Smooth muscle cell (in vitro differentiated cells): ENCODE measurements at regions not wholly inside any gene's neighbourhood (a gene's known extent, or its start where the extent isn't known, plus 50 kb on each side); places are given as distances from the start of the nearest gene placed in this dataset.

Experiments
- DNase-seq: peaks from one replicate; lab custom pipeline; 2025; ENCODE audit not compliant: unreplicated experiment; lab: John Stamatoyannopoulos, UW
- H2AFZ ChIP-seq: fragments of 200-600 bp; sonication (generic); 2 replicates; pipeline ENCODE4 v1.6.0; 2016; ENCODE audit warnings: antibody characterized with exemption, low read depth, mild to moderate bottlenecking
- H3F3A ChIP-seq: fragments of 200-600 bp; sonication (generic); 2 replicates; pipeline ENCODE4 v1.6.0; 2017; ENCODE audit warnings: antibody characterized with exemption, low read depth
- H3K27ac ChIP-seq: fragments of 200-600 bp; sonication (generic); 2 replicates; pipeline ENCODE4 v1.5.1; 2016; ENCODE audit warnings: low read depth, mild to moderate bottlenecking
- H3K27me3 ChIP-seq: fragments of 200-600 bp; sonication (generic); 2 replicates; pipeline ENCODE4 v1.6.1; 2016; ENCODE audit warnings: low read depth, mild to moderate bottlenecking
- H3K36me3 ChIP-seq: fragments of 200-600 bp; sonication (generic); 2 replicates; pipeline ENCODE4 v1.5.1; 2016; ENCODE audit warnings: low read depth
- H3K4me1 ChIP-seq: fragments of 200-600 bp; sonication (generic); 2 replicates; pipeline ENCODE4 v1.5.1; 2016; ENCODE audit warnings: low read depth
- H3K4me2 ChIP-seq: fragments of 200-600 bp; sonication (generic); 2 replicates; pipeline ENCODE4 v1.6.0; 2016; ENCODE audit warnings: mild to moderate bottlenecking
- H3K4me3 ChIP-seq: fragments of 200-600 bp; sonication (generic); 2 replicates; pipeline ENCODE4 v1.5.1; 2016; ENCODE audit warnings: mild to moderate bottlenecking
- H3K79me2 ChIP-seq: fragments of 200-600 bp; sonication (generic); 2 replicates; pipeline ENCODE4 v1.6.0; 2016; ENCODE audit warnings: low read depth, mild to moderate bottlenecking
- H3K9ac ChIP-seq: fragments of 200-600 bp; sonication (generic); 2 replicates; pipeline ENCODE4 v1.6.0; 2016; ENCODE audit warnings: low read depth
- H3K9me3 ChIP-seq: fragments of 200-600 bp; sonication (generic); replicated peaks from 2 replicates; pipeline ENCODE4 v1.5.1; 2016; ENCODE audit warnings: low read depth
- H4K20me1 ChIP-seq: fragments of 200-600 bp; sonication (generic); 2 replicates; pipeline ENCODE4 v1.6.0; 2016; ENCODE audit warnings: low read depth
- CTCF ChIP-seq: fragments of 200-600 bp; sonication (generic); IDR thresholded peaks from 2 replicates; pipeline ENCODE4 v1.5.1; 2017; ENCODE audit warnings: borderline replicate concordance, mild to moderate bottlenecking, antibody characterized with exemption; ENCODE audit not compliant: insufficient read depth, poor library complexity, severe bottlenecking
- WGBS: methylation state at CpG from one replicate; pipeline ENCODE4 v1.1.7; 2016; ENCODE audit warnings: low lambda C conversion rate; 5-methylcytosine and 5-hydroxymethylcytosine counted together

DNA sequence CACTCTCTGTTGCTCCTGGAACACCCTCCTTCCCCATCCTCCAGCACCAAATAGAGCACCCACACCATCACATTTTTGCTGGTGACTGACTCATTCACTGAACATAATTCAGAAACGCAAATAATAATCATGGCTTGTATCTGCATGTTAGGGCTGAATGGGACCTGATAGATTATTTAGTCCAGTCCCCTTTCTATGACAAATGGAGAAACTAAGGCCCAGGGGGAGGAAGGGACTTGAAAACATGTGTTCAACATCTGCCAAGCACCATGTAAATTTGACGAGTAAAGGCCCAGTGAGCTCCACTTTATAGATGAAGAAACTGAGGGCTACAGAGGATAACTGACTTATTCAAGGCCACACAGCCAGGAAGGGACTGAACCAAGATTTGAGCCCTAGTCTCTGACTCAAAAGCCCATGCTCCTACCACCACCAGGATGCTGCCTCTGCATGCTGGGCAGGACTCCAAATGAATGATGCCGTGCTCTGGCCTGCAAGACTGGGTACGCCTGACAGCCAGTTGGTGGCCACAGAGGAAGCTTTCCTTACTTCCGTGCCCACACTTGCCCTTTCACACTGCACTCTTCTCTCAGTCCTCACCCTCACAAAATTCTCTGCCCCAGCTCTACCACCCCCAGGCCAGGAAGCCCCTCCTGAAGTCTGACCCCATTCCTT is 133.3 kb upstream of the PJA1 start:
- H3K27ac ChIP-seq: no peak overlapping the region
- H3K79me2 ChIP-seq: no peaks in the 10 kb centered on the region
- H3K4me2 ChIP-seq: no peak overlapping the region
- H3K27me3 ChIP-seq: no peaks in the 10 kb centered on the region
- H3K36me3 ChIP-seq: no peaks in the 10 kb centered on the region
- H2AFZ ChIP-seq: no peak overlapping the region
- no peaks in the 10 kb centered on the region for H3F3A ChIP-seq
- no peak for TF ChIP-seq CTCF
- H4K20me1 ChIP-seq: no peaks in the 10 kb centered on the region
- H3K9me3 ChIP-seq: no peaks in the 10 kb centered on the region
- 92% methylated on average over 5 of the region's 5 CpGs for WGBS
- no peak overlapping the region for H3K9ac ChIP-seq
- no peaks in the 10 kb centered on the region for H3K4me1 ChIP-seq
- no peak overlapping the region for H3K4me3 ChIP-seq
- DNase-seq: no peak

DNA sequence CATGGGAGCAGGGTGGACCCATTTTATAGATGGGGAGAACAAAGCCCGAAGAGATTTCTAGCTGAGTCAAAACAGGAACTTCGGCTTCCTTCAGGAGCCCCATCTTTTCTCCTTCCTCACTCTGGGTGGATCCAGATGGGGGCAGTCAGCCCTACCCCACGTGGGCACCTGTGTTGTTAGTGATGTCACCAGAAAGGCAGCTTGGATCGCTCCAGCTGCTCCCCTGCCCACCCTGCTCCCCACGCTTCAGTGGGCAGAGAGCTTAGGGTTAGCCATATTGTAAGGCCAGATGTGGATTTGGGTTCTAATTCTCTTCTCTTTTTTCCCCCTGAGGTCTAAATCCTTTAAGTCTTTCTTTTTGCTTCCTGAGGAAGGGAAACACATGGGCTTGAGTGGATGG is 132.3 kb upstream of the PJA1 start:
- no peaks in the 10 kb centered on the region for H3F3A ChIP-seq
- no peaks in the 10 kb centered on the region for H3K36me3 ChIP-seq
- H3K27me3 ChIP-seq: no peaks in the 10 kb centered on the region
- H3K9me3 ChIP-seq: no peaks in the 10 kb centered on the region
- no peak overlapping the region for H2AFZ ChIP-seq
- no peak for DNase-seq
- no peak for TF ChIP-seq CTCF
- no peak overlapping the region for H3K27ac ChIP-seq
- 64% methylated on average over 5 of the region's 5 CpGs for WGBS
- no peaks in the 10 kb centered on the region for H4K20me1 ChIP-seq
- no peaks in the 10 kb centered on the region for H3K4me1 ChIP-seq
- no peak overlapping the region for H3K4me3 ChIP-seq
- H3K4me2 ChIP-seq: no peak overlapping the region
- H3K9ac ChIP-seq: no peak overlapping the region
- no peaks in the 10 kb centered on the region for H3K79me2 ChIP-seq

DNA sequence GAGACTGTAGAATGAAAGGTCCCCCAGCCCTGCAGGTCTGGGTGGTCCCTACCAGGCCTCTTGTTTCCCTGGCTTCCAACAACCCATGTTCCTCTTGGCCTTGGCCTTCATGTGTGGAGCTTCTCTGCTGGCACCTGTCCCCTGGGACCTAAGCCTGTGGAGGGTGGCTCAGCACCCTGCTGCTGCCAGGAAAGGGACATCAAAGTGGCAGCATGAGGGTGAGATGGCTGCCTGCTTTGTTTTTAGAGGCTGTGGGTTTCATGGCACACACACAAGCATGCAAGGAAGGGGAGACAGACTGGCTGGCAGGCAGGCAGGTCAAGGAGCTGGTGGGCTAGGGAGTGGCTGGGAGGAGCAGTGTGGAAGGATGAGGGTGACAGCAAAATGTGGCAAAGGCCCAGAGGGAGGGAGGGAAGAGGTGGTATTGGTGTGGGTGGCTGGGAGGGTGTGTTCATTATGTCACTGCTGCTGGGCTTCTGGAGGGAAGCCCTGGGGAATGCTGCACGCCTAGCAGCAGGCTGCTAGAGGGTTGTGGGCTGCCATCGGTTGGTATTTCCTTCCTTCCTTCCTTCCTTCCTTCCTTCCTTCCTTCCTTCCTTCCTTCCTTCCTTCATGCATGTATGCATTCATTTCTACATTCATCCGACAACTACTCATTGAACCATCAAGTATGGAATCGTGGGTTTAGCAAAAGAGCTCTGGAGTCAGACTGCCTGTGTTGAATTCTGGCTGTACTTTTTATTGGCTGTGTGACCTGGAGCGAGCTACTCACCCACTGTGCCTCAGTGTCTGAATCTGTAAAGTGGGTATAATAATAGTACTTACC is 128.7 kb upstream of the PJA1 start:
- WGBS: 67% methylated on average over 4 of the region's 5 CpGs
- no peak overlapping the region for H3K4me2 ChIP-seq
- no peaks in the 10 kb centered on the region for H3K79me2 ChIP-seq
- no peaks in the 10 kb centered on the region for H3K36me3 ChIP-seq
- H2AFZ ChIP-seq: no peak overlapping the region
- H3K27me3 ChIP-seq: no peaks in the 10 kb centered on the region
- DNase-seq: no peak
- no peak overlapping the region for H3K27ac ChIP-seq
- no peak overlapping the region for H3K9ac ChIP-seq
- no peaks in the 10 kb centered on the region for H3F3A ChIP-seq
- no peak overlapping the region for H3K4me3 ChIP-seq
- no peak for TF ChIP-seq CTCF
- no peaks in the 10 kb centered on the region for H3K4me1 ChIP-seq
- no peaks in the 10 kb centered on the region for H4K20me1 ChIP-seq
- H3K9me3 ChIP-seq: no peaks in the 10 kb centered on the region
